ENCODE measurements at regions not wholly inside any gene's neighbourhood (a gene's known extent, or its start where the extent isn't known, plus 50 kb on each side); places are given as distances from the start of the nearest gene placed in this dataset.

DNA sequence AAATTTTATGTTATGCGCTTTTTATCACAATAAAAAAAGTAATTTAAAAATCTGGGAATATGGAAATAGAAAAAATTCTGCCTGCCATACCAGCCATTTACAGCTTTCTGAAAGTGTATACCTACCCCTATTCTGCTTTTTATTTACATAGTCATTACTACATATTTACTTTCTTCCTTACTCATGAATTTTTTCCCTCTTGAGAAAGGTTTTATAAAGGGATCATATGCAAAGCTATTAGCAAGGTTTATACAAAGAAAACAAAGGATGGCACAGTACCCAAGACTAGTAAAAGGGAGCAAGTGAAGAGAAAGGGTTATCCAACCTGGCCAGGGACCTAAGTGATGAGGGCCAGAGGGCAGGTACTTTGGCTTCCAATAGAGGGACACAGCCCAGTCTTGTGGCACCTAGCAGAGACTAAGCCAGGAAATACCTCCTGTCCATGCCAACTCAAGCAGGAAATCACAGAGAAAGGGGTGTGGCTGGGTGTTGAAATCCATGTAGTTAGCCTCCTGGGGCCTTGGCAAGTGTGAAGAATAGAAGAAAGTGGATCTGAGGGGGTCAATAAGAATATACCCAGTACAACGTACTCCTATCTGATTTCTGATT is 207.3 kb upstream of the VEGFC start (continued):
- TF ChIP-seq ATF3 (CRISPR knock-in tag; IDR thresholded peaks at IDR 0.05), result no peak
- TF ChIP-seq, protein P1, sequence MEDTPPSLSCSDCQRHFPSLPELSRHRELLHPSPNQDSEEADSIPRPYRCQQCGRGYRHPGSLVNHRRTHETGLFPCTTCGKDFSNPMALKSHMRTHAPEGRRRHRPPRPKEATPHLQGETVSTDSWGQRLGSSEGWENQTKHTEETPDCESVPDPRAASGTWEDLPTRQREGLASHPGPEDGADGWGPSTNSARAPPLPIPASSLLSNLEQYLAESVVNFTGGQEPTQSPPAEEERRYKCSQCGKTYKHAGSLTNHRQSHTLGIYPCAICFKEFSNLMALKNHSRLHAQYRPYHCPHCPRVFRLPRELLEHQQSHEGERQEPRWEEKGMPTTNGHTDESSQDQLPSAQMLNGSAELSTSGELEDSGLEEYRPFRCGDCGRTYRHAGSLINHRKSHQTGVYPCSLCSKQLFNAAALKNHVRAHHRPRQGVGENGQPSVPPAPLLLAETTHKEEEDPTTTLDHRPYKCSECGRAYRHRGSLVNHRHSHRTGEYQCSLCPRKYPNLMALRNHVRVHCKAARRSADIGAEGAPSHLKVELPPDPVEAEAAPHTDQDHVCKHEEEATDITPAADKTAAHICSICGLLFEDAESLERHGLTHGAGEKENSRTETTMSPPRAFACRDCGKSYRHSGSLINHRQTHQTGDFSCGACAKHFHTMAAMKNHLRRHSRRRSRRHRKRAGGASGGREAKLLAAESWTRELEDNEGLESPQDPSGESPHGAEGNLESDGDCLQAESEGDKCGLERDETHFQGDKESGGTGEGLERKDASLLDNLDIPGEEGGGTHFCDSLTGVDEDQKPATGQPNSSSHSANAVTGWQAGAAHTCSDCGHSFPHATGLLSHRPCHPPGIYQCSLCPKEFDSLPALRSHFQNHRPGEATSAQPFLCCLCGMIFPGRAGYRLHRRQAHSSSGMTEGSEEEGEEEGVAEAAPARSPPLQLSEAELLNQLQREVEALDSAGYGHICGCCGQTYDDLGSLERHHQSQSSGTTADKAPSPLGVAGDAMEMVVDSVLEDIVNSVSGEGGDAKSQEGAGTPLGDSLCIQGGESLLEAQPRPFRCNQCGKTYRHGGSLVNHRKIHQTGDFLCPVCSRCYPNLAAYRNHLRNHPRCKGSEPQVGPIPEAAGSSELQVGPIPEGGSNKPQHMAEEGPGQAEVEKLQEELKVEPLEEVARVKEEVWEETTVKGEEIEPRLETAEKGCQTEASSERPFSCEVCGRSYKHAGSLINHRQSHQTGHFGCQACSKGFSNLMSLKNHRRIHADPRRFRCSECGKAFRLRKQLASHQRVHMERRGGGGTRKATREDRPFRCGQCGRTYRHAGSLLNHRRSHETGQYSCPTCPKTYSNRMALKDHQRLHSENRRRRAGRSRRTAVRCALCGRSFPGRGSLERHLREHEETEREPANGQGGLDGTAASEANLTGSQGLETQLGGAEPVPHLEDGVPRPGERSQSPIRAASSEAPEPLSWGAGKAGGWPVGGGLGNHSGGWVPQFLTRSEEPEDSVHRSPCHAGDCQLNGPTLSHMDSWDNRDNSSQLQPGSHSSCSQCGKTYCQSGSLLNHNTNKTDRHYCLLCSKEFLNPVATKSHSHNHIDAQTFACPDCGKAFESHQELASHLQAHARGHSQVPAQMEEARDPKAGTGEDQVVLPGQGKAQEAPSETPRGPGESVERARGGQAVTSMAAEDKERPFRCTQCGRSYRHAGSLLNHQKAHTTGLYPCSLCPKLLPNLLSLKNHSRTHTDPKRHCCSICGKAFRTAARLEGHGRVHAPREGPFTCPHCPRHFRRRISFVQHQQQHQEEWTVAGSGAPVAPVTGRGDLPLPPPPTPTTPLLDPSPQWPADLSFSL (CRISPR knock-in tag; IDR thresholded peaks at IDR 0.05), result no peak
- TF ChIP-seq, protein P2, sequence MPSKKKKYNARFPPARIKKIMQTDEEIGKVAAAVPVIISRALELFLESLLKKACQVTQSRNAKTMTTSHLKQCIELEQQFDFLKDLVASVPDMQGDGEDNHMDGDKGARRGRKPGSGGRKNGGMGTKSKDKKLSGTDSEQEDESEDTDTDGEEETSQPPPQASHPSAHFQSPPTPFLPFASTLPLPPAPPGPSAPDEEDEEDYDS (CRISPR knock-in tag; IDR thresholded peaks at IDR 0.05), result no peak
- no peak for TF ChIP-seq ZBTB44 (CRISPR knock-in tag; IDR thresholded peaks at IDR 0.05)
- TF ChIP-seq POGK (CRISPR knock-in tag; conservative IDR thresholded peaks at IDR 0.05), result no peak
